Astrocyte (in vitro differentiated cells and primary cell): ENCODE measurements at regions not wholly inside any gene's neighbourhood (a gene's known extent, or its start where the extent isn't known, plus 50 kb on each side); places are given as distances from the start of the nearest gene placed in this dataset.

Experiments
- DNase-seq: peaks from one replicate; pipeline ENCODE4 v3.0.0-alpha.2; 2010; ENCODE audit warnings: low read depth
- FAIRE-seq: peaks from 2 replicates; lab custom pipeline; 2011; peaks lifted over from hg19 to GRCh38; lab: Jason Lieb, UNC
- H2AFZ ChIP-seq: 2 replicates; pipeline ENCODE4 v1.6.0; 2012; ENCODE audit warnings: low read depth, low read length, inconsistent platforms
- H3K27ac ChIP-seq: 2 replicates; pipeline ENCODE4 v1.5.1; 2011; ENCODE audit warnings: low read depth, low read length, inconsistent platforms
- H3K27me3 ChIP-seq: 2 replicates; pipeline ENCODE4 v1.6.0; 2011; ENCODE audit warnings: low read length, inconsistent platforms; ENCODE audit not compliant: insufficient read depth
- H3K36me3 ChIP-seq: 2 replicates; pipeline ENCODE4 v1.5.1; 2011; ENCODE audit warnings: low read length, inconsistent platforms; ENCODE audit not compliant: insufficient read depth
- H3K4me1 ChIP-seq: 2 replicates; pipeline ENCODE4 v1.5.1; 2011; ENCODE audit warnings: low read length, inconsistent platforms; ENCODE audit not compliant: insufficient read depth
- H3K4me2 ChIP-seq: 2 replicates; pipeline ENCODE4 v1.6.0; 2012; ENCODE audit warnings: low read length, inconsistent platforms
- H3K4me3 ChIP-seq: 2 replicates; pipeline ENCODE4 v1.5.1; 2011; ENCODE audit warnings: low read depth, mild to moderate bottlenecking, low read length, inconsistent platforms; ENCODE audit not compliant: insufficient read depth
- H3K79me2 ChIP-seq: 2 replicates; pipeline ENCODE4 v1.6.0; 2012; ENCODE audit warnings: mild to moderate bottlenecking, low read length, inconsistent platforms; ENCODE audit not compliant: insufficient read depth
- H3K9ac ChIP-seq: 2 replicates; pipeline ENCODE4 v1.6.0; 2012; ENCODE audit warnings: mild to moderate bottlenecking, low read length, inconsistent platforms
- H3K9me3 ChIP-seq: 2 replicates; pipeline ENCODE4 v1.5.1; 2012; ENCODE audit warnings: low read depth, mild to moderate bottlenecking, low read length, inconsistent platforms; ENCODE audit not compliant: insufficient read depth
- H4K20me1 ChIP-seq: 2 replicates; pipeline ENCODE4 v1.6.0; 2012; ENCODE audit warnings: low read length, inconsistent platforms; ENCODE audit not compliant: insufficient read depth
- H3K27ac Mint-ChIP-seq: one replicate; pipeline ENCODE4 v1.8.0; 2021; ENCODE audit warnings: mild to moderate bottlenecking, mixed read lengths; ENCODE audit not compliant: unreplicated experiment
- H3K27me3 Mint-ChIP-seq: one replicate; pipeline ENCODE4 v1.8.0; 2021; ENCODE audit warnings: low read depth, mixed read lengths; ENCODE audit not compliant: unreplicated experiment
- H3K36me3 Mint-ChIP-seq: one replicate; pipeline ENCODE4 v1.8.0; 2021; ENCODE audit warnings: low read depth, mixed read lengths; ENCODE audit not compliant: unreplicated experiment
- H3K4me1 Mint-ChIP-seq: one replicate; pipeline ENCODE4 v1.8.0; 2021; ENCODE audit warnings: low read depth, mixed read lengths; ENCODE audit not compliant: unreplicated experiment
- H3K4me3 Mint-ChIP-seq: one replicate; pipeline ENCODE4 v1.8.0; 2021; ENCODE audit warnings: mild to moderate bottlenecking, moderate library complexity, mixed read lengths; ENCODE audit not compliant: unreplicated experiment
- H3K9me3 Mint-ChIP-seq: one replicate; pipeline ENCODE4 v1.8.0; 2021; ENCODE audit warnings: mild to moderate bottlenecking, mixed read lengths; ENCODE audit not compliant: unreplicated experiment
- CTCF ChIP-seq: IDR thresholded peaks from 2 replicates; pipeline ENCODE4 v1.5.1; 2011; ENCODE audit warnings: low read depth, mild to moderate bottlenecking, inconsistent platforms, low read length, moderate library complexity; ENCODE audit not compliant: insufficient read depth
- EZH2 ChIP-seq: IDR thresholded peaks from 2 replicates; pipeline ENCODE4 v1.6.1; 2012; ENCODE audit warnings: mild to moderate bottlenecking, low read length, inconsistent platforms; ENCODE audit not compliant: insufficient read depth

DNA sequence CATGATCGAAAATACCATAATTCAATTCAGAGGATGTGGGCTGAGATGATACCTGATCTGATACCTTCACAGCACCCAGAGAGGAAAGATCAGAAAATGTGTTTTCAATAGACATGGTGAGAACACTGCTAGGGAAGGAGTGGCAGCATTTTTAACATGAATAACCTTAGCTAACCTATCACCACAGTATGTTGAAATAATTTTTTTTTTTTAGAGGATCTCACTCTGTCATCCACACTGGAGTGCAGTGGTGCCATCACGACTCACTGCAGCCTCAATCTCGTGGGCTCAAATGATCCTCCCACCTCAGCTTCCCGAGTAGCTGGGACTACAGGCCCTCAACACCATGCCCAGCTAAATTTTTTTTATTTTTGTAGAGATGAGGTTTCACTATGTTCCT lies 90.5 kb upstream of the RAPGEF2 start:
- no peak for FAIRE-seq
- Histone ChIP-seq H3K27me3 (no peaks in the 10 kb centered on the region), H3K4me3 (no peak overlapping the region), H3K79me2 (no peaks in the 10 kb centered on the region), H3K4me2 (no peak overlapping the region), H3K4me1 (no peaks in the 10 kb centered on the region), H3K27ac (no peak overlapping the region), H3K9ac (no peak overlapping the region), H3K9me3 (no peaks in the 10 kb centered on the region), H3K36me3 (no peaks in the 10 kb centered on the region), H4K20me1 (no peaks in the 10 kb centered on the region), H2AFZ (no peak overlapping the region)
- no peaks in the 10 kb centered on the region for H3K9me3 Mint-ChIP-seq
- peaks cover 13% of the 10 kb centered on the region for H3K4me1 Mint-ChIP-seq
- TF ChIP-seq EZH2 (no peak), CTCF (no peak)
- no peaks in the 10 kb centered on the region for H3K36me3 Mint-ChIP-seq
- no peaks in the 10 kb centered on the region for H3K27me3 Mint-ChIP-seq
- peak overlapping the region; percentile 30 for H3K27ac Mint-ChIP-seq
- DNase-seq: peak; percentile 46
- H3K4me3 Mint-ChIP-seq: no peak overlapping the region

- FAIRE-seq (no peak), DNase-seq (no peak)
- peaks cover 13% of the 10 kb centered on the region for H3K4me1 Mint-ChIP-seq
- H3K79me2 ChIP-seq: no peaks in the 10 kb centered on the region
- no peak overlapping the region for H3K27ac ChIP-seq
- no peak overlapping the region for H3K4me3 Mint-ChIP-seq
- no peaks in the 10 kb centered on the region for H4K20me1 ChIP-seq
- no peaks in the 10 kb centered on the region for H3K9me3 ChIP-seq
- H3K9ac ChIP-seq: no peak overlapping the region
- H3K36me3 ChIP-seq: no peaks in the 10 kb centered on the region
- H2AFZ ChIP-seq: no peak overlapping the region
- H3K27me3 ChIP-seq: no peaks in the 10 kb centered on the region
- TF ChIP-seq EZH2 (no peak), CTCF (no peak)
- H3K27me3 Mint-ChIP-seq: no peaks in the 10 kb centered on the region
- H3K4me3 ChIP-seq: no peak overlapping the region
- no peak overlapping the region for H3K27ac Mint-ChIP-seq
- no peak overlapping the region for H3K4me2 ChIP-seq
- H3K4me1 ChIP-seq: no peaks in the 10 kb centered on the region
- H3K36me3 Mint-ChIP-seq: no peaks in the 10 kb centered on the region
- H3K9me3 Mint-ChIP-seq: no peaks in the 10 kb centered on the region
Measured at GRCh38 chr4:159013692-159014091, 89.2 kb upstream of the RAPGEF2 start.

- no peak overlapping the region for H3K4me3 Mint-ChIP-seq
- no peak for TF ChIP-seq EZH2
- TF ChIP-seq CTCF: no peak
- H3K27me3 Mint-ChIP-seq: no peaks in the 10 kb centered on the region
- no peak for DNase-seq
- Histone ChIP-seq H3K4me1 (no peaks in the 10 kb centered on the region), H3K79me2 (no peaks in the 10 kb centered on the region), H3K4me2 (no peak overlapping the region), H3K27ac (no peak overlapping the region), H3K36me3 (no peaks in the 10 kb centered on the region), H3K9me3 (no peaks in the 10 kb centered on the region), H2AFZ (no peak overlapping the region), H3K4me3 (no peak overlapping the region), H3K9ac (no peak overlapping the region), H3K27me3 (no peaks in the 10 kb centered on the region), H4K20me1 (no peaks in the 10 kb centered on the region)
- no peaks in the 10 kb centered on the region for H3K9me3 Mint-ChIP-seq
- no peak overlapping the region for H3K27ac Mint-ChIP-seq
- no peak for FAIRE-seq
- H3K36me3 Mint-ChIP-seq: no peaks in the 10 kb centered on the region
- peaks cover 13% of the 10 kb centered on the region for H3K4me1 Mint-ChIP-seq
Measured at GRCh38 chr4:159014859-159015258, 88.0 kb upstream of the RAPGEF2 start.
